Smooth muscle cell of the brain vasculature (primary cell): ENCODE measurements at regions not wholly inside any gene's neighbourhood (a gene's known extent, or its start where the extent isn't known, plus 50 kb on each side); places are given as distances from the start of the nearest gene placed in this dataset.

Source experiments
- DNase-seq: peaks from one replicate; pipeline ENCODE4 v3.0.0-alpha.2; 2012; ENCODE audit warnings: low read depth, low spot score

- DNase-seq: no peak
Observed at GRCh38 chr2:22882643-22883042, 502.3 kb upstream of the KLHL29 start.

GRCh38 chr2:22883054-22883453 lies 501.9 kb upstream of the KLHL29 start:
- no peak for DNase-seq

GRCh38 chr2:22885245-22885644 lies 499.7 kb upstream of the KLHL29 start:
- DNase-seq: no peak

GRCh38 chr2:22887426-22887825 lies 497.6 kb upstream of the KLHL29 start:
- DNase-seq: no peak

GRCh38 chr2:22887845-22888244 lies 497.1 kb upstream of the KLHL29 start:
- DNase-seq: no peak

GRCh38 chr2:22890132-22890531 lies 494.8 kb upstream of the KLHL29 start:
- DNase-seq: no peak

- DNase-seq: no peak
Observed at GRCh38 chr2:22893761-22894517, 491.0 kb upstream of the KLHL29 start.

- no peak for DNase-seq
Observed at GRCh38 chr2:22894761-22895160, 490.2 kb upstream of the KLHL29 start.

GRCh38 chr2:22897428-22897827 lies 487.6 kb upstream of the KLHL29 start:
- no peak for DNase-seq

GRCh38 chr2:22900674-22901073 lies 484.3 kb upstream of the KLHL29 start:
- DNase-seq: no peak

GRCh38 chr2:22901471-22902179 lies 483.4 kb upstream of the KLHL29 start:
- no peak for DNase-seq

GRCh38 chr2:22902180-22902550 lies 482.8 kb upstream of the KLHL29 start:
- DNase-seq: no peak

- no peak for DNase-seq
Observed at GRCh38 chr2:22902662-22903165, 482.3 kb upstream of the KLHL29 start.

- no peak for DNase-seq
Observed at GRCh38 chr2:22903616-22904015, 481.4 kb upstream of the KLHL29 start.

- no peak for DNase-seq
Observed at GRCh38 chr2:22904126-22904684, 480.8 kb upstream of the KLHL29 start.

GRCh38 chr2:22907330-22907729 lies 477.6 kb upstream of the KLHL29 start:
- DNase-seq: no peak

GRCh38 chr2:22912398-22912797 lies 472.6 kb upstream of the KLHL29 start:
- DNase-seq: no peak

GRCh38 chr2:22929998-22930397 lies 455.0 kb upstream of the KLHL29 start:
- no peak for DNase-seq

- DNase-seq: no peak
Observed at GRCh38 chr2:22930781-22931180, 454.2 kb upstream of the KLHL29 start.

- DNase-seq: no peak
Observed at GRCh38 chr2:22932288-22932687, 452.7 kb upstream of the KLHL29 start.

- DNase-seq: no peak
Observed at GRCh38 chr2:22934747-22935146, 450.2 kb upstream of the KLHL29 start.

- no peak for DNase-seq
Observed at GRCh38 chr2:22942441-22942840, 442.5 kb upstream of the KLHL29 start.

- no peak for DNase-seq
Observed at GRCh38 chr2:22944143-22944542, 440.8 kb upstream of the KLHL29 start.
